ENCODE measurements at regions not wholly inside any gene's neighbourhood (a gene's known extent, or its start where the extent isn't known, plus 50 kb on each side); places are given as distances from the start of the nearest gene placed in this dataset.
"Not testable (repeated sequence)": the region's sequence is repeated elsewhere in the genome, so short reads cannot be mapped to it uniquely, and the experiment has no call there.

DNA sequence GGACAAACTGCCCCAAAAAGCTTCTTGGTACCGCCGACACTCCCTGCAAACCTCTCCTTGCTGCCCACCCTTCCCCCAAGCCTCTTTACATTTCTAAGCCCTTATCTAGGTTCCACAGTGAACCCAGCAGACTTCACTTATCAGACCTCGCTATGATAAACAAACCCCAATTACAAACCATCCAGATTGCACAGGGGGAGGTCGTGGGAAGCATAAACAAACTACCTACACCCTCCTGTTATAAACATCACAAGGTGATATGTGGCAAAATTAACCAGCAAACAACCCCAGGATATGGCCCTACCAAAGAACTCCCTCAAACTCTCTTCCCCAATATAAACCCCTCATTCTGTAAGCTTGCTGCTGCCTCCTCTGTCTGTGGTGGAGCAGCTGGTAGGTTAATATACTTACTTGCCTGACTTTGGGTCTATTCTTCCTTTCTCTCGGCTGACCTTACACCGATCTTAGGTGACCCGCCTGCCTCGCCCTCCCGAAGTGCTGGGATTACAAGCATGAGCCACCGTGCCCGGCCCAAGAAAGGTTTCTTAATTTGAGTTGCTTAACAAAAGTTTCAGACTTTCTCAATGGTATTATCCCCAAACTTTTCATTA lies 66.0 kb upstream of the TENM4 start:
- H3K36me3 ChIP-seq, result no peaks in the 10 kb centered on the region
- no peak for DNase-seq
- no peak overlapping the region for H3K27ac ChIP-seq
- intact Hi-C loops (cut with DNase I), result no loop called here
- peaks cover 0 to 3% (median 0%) of the 10 kb centered on the region in 3 donors for H3K27me3 ChIP-seq
- WGBS, 2 donors, result 59 to 76% methylated on average over 11 of the region's 11 CpGs
- H3K4me1 ChIP-seq, result peaks cover 0 to 15% (median 7%) of the 10 kb centered on the region in 4 donors
- no peak for TF ChIP-seq EP300 (IDR thresholded peaks at IDR 0.05)
- no peak for TF ChIP-seq POLR2A (IDR thresholded peaks at IDR 0.05)
- TF ChIP-seq CTCF (IDR thresholded peaks at IDR 0.05), result no peak
- TF ChIP-seq POLR2AphosphoS5 (IDR thresholded peaks at IDR 0.05), result no peak
- no peaks in the 10 kb centered on the region for H3K9me3 ChIP-seq
- H3K4me3 ChIP-seq, result no peak overlapping the region

DNA sequence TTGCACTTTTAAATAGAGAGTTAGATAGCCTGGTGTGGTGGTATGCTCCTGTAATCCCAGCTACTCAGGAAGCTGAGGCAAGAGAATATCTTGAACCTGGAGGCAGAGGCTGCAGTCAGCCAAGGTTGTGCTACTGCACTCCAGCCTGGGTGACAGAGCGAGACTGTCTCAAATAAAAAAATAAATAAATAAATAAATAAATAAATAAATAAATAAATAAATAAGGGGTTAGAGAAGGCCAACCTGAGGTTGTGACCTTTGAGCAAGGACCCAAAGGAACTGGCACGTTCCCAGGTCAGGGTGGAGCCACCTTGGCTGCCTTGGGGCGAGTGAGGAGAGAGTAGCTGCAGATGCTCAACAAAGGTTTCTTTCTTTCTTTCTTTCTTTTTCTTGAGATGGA lies 65.3 kb upstream of the TENM4 start:
- H3K36me3 ChIP-seq, result no peaks in the 10 kb centered on the region
- intact Hi-C loops (cut with DNase I), result no loop called here
- no peak for DNase-seq
- WGBS, 2 donors, result 52 to 81% methylated on average over 3 of the region's 3 CpGs
- no peaks in the 10 kb centered on the region for H3K9me3 ChIP-seq
- H3K4me3 ChIP-seq, result no peak overlapping the region
- H3K4me1 ChIP-seq, result peaks cover 0 to 12% (median 7%) of the 10 kb centered on the region in 4 donors
- TF ChIP-seq EP300 (IDR thresholded peaks at IDR 0.05) (no peak), CTCF (IDR thresholded peaks at IDR 0.05) (no peak), POLR2A (IDR thresholded peaks at IDR 0.05) (no peak), POLR2AphosphoS5 (IDR thresholded peaks at IDR 0.05) (no peak)
- H3K27me3 ChIP-seq, result peaks cover 0 to 3% (median 0%) of the 10 kb centered on the region in 3 donors
- no peak overlapping the region for H3K27ac ChIP-seq

- Histone ChIP-seq H3K27me3 (peaks cover 0 to 3% (median 0%) of the 10 kb centered on the region in 3 donors), H3K36me3 (no peaks in the 10 kb centered on the region), H3K9me3 (peaks cover 0 to under 1% (median 0%) of the 10 kb centered on the region in 4 donors), H3K4me3 (no peak overlapping the region), H3K4me1 (peaks cover 0 to 12% (median 7%) of the 10 kb centered on the region in 4 donors), H3K27ac (no peak overlapping the region)
- 52 to 80% methylated on average over 6 of the region's 6 CpGs for WGBS, 2 donors
- intact Hi-C loops (cut with DNase I), result no loop called here
- TF ChIP-seq POLR2A (IDR thresholded peaks at IDR 0.05) (no peak), CTCF (IDR thresholded peaks at IDR 0.05) (no peak), EP300 (IDR thresholded peaks at IDR 0.05) (no peak), POLR2AphosphoS5 (IDR thresholded peaks at IDR 0.05) (no peak)
- no peak for DNase-seq
Observed at GRCh38 chr11:79503028-79503427, 62.2 kb upstream of the TENM4 start.

DNA sequence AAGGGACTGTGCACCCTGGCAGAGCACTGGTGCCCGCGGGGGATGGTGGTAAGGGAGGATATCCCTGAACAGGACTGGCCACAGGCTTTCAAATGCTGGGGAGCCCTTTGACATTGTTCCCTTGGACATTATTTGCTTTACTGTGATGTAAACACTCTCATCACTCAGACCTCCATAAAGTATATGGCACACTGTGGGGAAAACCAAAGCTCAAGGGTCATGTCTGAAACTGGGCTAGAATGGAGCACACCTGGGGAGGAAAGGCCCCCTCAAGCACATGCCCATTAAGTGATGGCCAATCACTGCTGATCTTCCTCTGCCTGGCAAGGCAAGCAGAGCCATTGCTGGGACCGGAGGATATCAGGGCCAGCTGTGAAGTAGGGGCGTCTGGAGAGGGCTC lies 60.9 kb upstream of the TENM4 start:
- DNase-seq, result no peak
- H3K27me3 ChIP-seq, result peaks cover 0 to 3% (median 0%) of the 10 kb centered on the region in 3 donors
- intact Hi-C loops (cut with DNase I), result no loop called here
- peaks cover 0 to 12% (median 7%) of the 10 kb centered on the region in 4 donors for H3K4me1 ChIP-seq
- no peak overlapping the region for H3K27ac ChIP-seq
- WGBS, 2 donors, result 27 to 61% methylated on average over 4 of the region's 4 CpGs
- no peaks in the 10 kb centered on the region for H3K36me3 ChIP-seq
- H3K4me3 ChIP-seq, result no peak overlapping the region
- peaks cover 0 to 7% (median 2%) of the 10 kb centered on the region in 4 donors for H3K9me3 ChIP-seq
- TF ChIP-seq POLR2AphosphoS5 (IDR thresholded peaks at IDR 0.05), result no peak
- TF ChIP-seq POLR2A (IDR thresholded peaks at IDR 0.05), result no peak
- TF ChIP-seq CTCF (IDR thresholded peaks at IDR 0.05), result no peak
- TF ChIP-seq EP300 (IDR thresholded peaks at IDR 0.05), result no peak

- H3K9me3 ChIP-seq; H3K27me3 ChIP-seq; H3K36me3 ChIP-seq; H3K4me3 ChIP-seq; intact Hi-C loops (cut with DNase I); DNase-seq; H3K27ac ChIP-seq: not testable (repeated sequence)
- WGBS, 2 donors, result 90% methylated on average over 30 of the region's 30 CpGs
- peaks cover 0 to 12% (median 7%) of the 10 kb centered on the region in 4 donors for H3K4me1 ChIP-seq
Observed at GRCh38 chr11:79499929-79500328, 59.1 kb upstream of the TENM4 start.

Measured in sigmoid colon (tissue), 6 donors.